Hepatocyte (in vitro differentiated cells): ENCODE measurements at regions not wholly inside any gene's neighbourhood (a gene's known extent, or its start where the extent isn't known, plus 50 kb on each side); places are given as distances from the start of the nearest gene placed in this dataset.

Source experiments
- DNase-seq: peaks from one replicate; pipeline ENCODE4 v3.0.0-alpha.2; 2016; ENCODE audit warnings: low spot score
- H2AFZ ChIP-seq: fragments of 200-600 bp; sonication (generic); 2 replicates; pipeline ENCODE4 v1.6.0; 2016; ENCODE audit warnings: antibody characterized with exemption, mild to moderate bottlenecking
- H3K27ac ChIP-seq: fragments of 200-600 bp; sonication (generic); 2 replicates; pipeline ENCODE4 v1.5.1; 2016; ENCODE audit warnings: mild to moderate bottlenecking
- H3K27me3 ChIP-seq: fragments of 200-600 bp; sonication (generic); 2 replicates; pipeline ENCODE4 v1.6.1; 2016
- H3K36me3 ChIP-seq: fragments of 200-600 bp; sonication (generic); replicated peaks from 2 replicates; pipeline ENCODE4 v1.5.1; 2016; ENCODE audit warnings: low read depth; ENCODE audit not compliant: insufficient read depth
- H3K4me1 ChIP-seq: fragments of 200-600 bp; sonication (generic); 2 replicates; pipeline ENCODE4 v1.5.1; 2016; ENCODE audit warnings: mild to moderate bottlenecking, moderate library complexity; ENCODE audit not compliant: insufficient read depth
- H3K4me2 ChIP-seq: fragments of 200-600 bp; sonication (generic); 2 replicates; pipeline ENCODE4 v1.6.0; 2016
- H3K4me3 ChIP-seq: fragments of 200-600 bp; sonication (generic); 2 replicates; pipeline ENCODE4 v1.5.1; 2016; ENCODE audit warnings: mild to moderate bottlenecking
- H3K79me2 ChIP-seq: fragments of 200-600 bp; sonication (generic); 2 replicates; pipeline ENCODE4 v1.6.0; 2017; ENCODE audit warnings: mild to moderate bottlenecking
- H3K9me2 ChIP-seq: fragments of 200-600 bp; sonication (generic); replicated peaks from 2 replicates; pipeline ENCODE4 v1.6.0; 2017; ENCODE audit warnings: mild to moderate bottlenecking; ENCODE audit not compliant: insufficient read depth
- H3K9me3 ChIP-seq: fragments of 200-600 bp; sonication (generic); 2 replicates; pipeline ENCODE4 v1.5.1; 2016; ENCODE audit warnings: low read depth, mild to moderate bottlenecking
- H4K20me1 ChIP-seq: fragments of 200-600 bp; sonication (generic); 2 replicates; pipeline ENCODE4 v1.6.0; 2016; ENCODE audit warnings: mild to moderate bottlenecking; ENCODE audit not compliant: insufficient read depth, poor library complexity, severe bottlenecking
- CTCF ChIP-seq: fragments of 200-600 bp; sonication (generic); IDR thresholded peaks from 2 replicates; pipeline ENCODE4 v1.5.1; 2016; ENCODE audit warnings: antibody characterized with exemption, mild to moderate bottlenecking; ENCODE audit not compliant: poor library complexity
- EZH2 ChIP-seq: fragments of 200-600 bp; sonication (generic); IDR thresholded peaks from 2 replicates; pipeline ENCODE4 v1.6.1; 2016; ENCODE audit warnings: antibody characterized with exemption, mild to moderate bottlenecking, borderline replicate concordance
- EZH2phosphoT487 ChIP-seq: fragments of 200-600 bp; sonication (generic); IDR thresholded peaks from one replicate; pipeline ENCODE4 v1.6.1; 2018; ENCODE audit warnings: antibody characterized with exemption, mild to moderate bottlenecking, low read depth, moderate library complexity; ENCODE audit not compliant: unreplicated experiment, severe bottlenecking
- WGBS: methylation state at CpG from one replicate; pipeline ENCODE4 v1.1.6; 2016; ENCODE audit warnings: low lambda C conversion rate; ENCODE audit errors: missing lambda C conversion rate; 5-methylcytosine and 5-hydroxymethylcytosine counted together

DNA sequence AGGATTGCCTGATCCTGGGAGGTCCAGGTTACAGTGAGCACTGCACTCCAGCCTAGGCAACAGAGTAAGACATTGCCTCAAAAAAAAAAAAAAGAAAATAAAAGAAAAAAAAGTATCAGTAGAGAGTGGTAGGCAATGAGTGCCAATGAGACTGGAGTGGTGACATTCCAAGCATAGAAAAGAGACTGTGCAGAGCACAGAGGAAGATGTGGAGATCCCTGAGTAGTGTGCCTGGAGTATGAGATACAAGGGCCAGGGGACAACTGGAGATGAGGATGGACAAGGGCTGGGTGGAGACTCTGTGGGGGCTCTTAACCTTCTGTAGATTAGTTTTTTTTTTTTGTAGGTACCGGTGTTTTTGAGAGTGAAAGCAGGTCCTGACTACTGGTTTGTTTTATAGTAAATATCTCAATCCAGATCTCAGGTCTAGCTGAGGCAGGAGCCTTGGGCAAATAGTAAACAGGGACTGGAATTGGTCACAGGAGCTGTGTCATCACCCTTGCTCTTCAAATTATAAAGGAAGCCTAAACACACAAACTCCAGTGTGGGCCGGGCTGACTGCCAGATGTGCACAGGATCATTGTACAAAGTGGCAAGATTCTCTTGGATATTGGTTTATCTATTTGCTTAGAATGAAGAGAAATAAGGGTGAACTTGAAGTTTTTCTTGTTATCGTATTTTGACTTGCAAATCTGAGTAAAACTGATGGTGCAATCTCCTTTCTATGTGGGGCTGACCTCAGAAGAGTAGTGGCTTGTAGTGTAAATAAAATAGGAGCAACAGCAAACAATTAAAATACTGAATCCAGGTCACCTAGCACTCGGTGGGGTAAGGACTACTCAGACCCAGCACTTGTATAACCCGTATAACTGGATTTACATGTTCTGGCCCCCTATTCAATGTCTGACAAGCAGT is 144.9 kb downstream of the SOX4 start:
- Histone ChIP-seq H3K4me2 (no peak overlapping the region), H3K9me3 (no peaks in the 10 kb centered on the region), H3K9me2 (no peaks in the 10 kb centered on the region), H3K79me2 (peaks cover 6% of the 10 kb centered on the region), H3K36me3 (no peaks in the 10 kb centered on the region), H3K4me1 (peaks cover 23% of the 10 kb centered on the region), H3K27me3 (no peaks in the 10 kb centered on the region), H3K4me3 (no peak overlapping the region), H2AFZ (no peak overlapping the region), H3K27ac (no peak overlapping the region), H4K20me1 (peaks cover 9% of the 10 kb centered on the region)
- whole genome bisulfite sequencing, result 48% methylated on average over 5 of the region's 5 CpGs
- no peak for DNase-seq
- TF ChIP-seq CTCF (no peak), EZH2 (no peak), EZH2phosphoT487 (no peak)

DNA sequence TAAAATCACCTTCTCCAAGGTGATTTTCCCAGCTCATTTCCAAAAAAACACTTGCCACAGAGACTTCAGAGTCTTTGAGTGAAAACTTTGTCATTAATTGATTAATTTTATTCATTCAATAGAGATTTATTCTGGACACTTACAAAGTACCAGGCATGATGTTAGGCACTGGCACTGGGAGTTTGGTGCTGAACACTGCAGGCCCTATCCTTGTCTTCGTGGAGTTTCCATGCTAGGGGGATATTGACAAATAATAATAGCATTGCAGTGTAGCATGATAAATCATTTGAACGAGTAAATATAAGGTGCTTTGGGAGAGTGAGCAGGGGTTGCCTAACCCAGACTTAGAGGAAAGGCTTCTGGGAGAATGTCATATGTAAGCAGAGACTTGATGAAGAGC is 145.7 kb downstream of the SOX4 start:
- peaks cover 23% of the 10 kb centered on the region for H3K4me1 ChIP-seq
- no peak overlapping the region for H3K27ac ChIP-seq
- peaks cover 6% of the 10 kb centered on the region for H3K79me2 ChIP-seq
- H3K36me3 ChIP-seq, result no peaks in the 10 kb centered on the region
- TF ChIP-seq EZH2phosphoT487, result no peak
- no peak for TF ChIP-seq CTCF
- no peak for TF ChIP-seq EZH2
- H3K27me3 ChIP-seq, result no peaks in the 10 kb centered on the region
- 76% methylated on average over 2 of the region's 2 CpGs for WGBS
- H3K4me3 ChIP-seq, result no peak overlapping the region
- DNase-seq, result no peak
- H3K9me3 ChIP-seq, result no peaks in the 10 kb centered on the region
- peaks cover 9% of the 10 kb centered on the region for H4K20me1 ChIP-seq
- no peak overlapping the region for H3K4me2 ChIP-seq
- no peak overlapping the region for H2AFZ ChIP-seq
- H3K9me2 ChIP-seq, result no peaks in the 10 kb centered on the region

DNA sequence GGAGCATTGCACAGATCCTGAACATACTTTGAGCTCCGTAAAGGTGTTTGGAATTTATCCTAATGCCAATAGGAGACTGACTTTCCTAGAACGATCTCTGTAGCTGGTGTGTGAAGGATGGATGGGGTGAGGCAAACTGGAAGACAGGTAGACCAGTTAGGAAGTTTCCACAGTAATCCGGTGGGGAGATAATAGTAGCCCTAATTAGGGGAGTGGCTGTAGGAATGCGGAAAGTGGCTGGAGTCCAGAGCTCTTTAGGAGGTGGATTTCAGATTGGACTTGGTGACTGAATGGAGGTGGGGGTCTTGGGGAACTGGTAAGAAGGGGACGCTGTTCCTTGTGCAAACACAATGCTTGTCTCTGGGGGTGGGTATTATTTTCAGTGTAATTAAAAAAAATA is 146.3 kb downstream of the SOX4 start:
- Histone ChIP-seq H3K4me1 (peaks cover 23% of the 10 kb centered on the region), H3K9me2 (no peaks in the 10 kb centered on the region), H3K79me2 (peaks cover 6% of the 10 kb centered on the region), H3K36me3 (no peaks in the 10 kb centered on the region), H3K9me3 (no peaks in the 10 kb centered on the region), H4K20me1 (peaks cover 9% of the 10 kb centered on the region), H3K4me2 (no peak overlapping the region), H3K27ac (no peak overlapping the region), H3K4me3 (no peak overlapping the region), H3K27me3 (no peaks in the 10 kb centered on the region), H2AFZ (no peak overlapping the region)
- DNase-seq, result no peak
- TF ChIP-seq CTCF, result no peak
- TF ChIP-seq EZH2, result no peak
- no peak for TF ChIP-seq EZH2phosphoT487
- WGBS, result 33% methylated on average over 5 of the region's 5 CpGs
